Motor neuron (in vitro differentiated cells): ENCODE measurements at regions not wholly inside any gene's neighbourhood (a gene's known extent, or its start where the extent isn't known, plus 50 kb on each side); places are given as distances from the start of the nearest gene placed in this dataset.

Experiments used
- ATAC-seq, 8 experiments: fragments of 200-7000 bp; cut with Tn5 transposase; replicated peaks in 6 of 8; 2 replicates each; pipeline ENCODE4 v1.8.0; 2021; ENCODE audit warnings: mild to moderate bottlenecking in 8 of 8, moderate library complexity in 8 of 8
- H3K27ac ChIP-seq, 2 donors: fragments of 250-450 bp; sonication (Bioruptor Pico); 2 replicates each; pipeline ENCODE4 v1.9.0; 2021; ENCODE audit warnings: antibody characterized with exemption in 2 of 2, mild to moderate bottlenecking in 2 of 2, moderate library complexity in 1 of 2
- H3K4me1 ChIP-seq, 2 donors: fragments of 250-450 bp; sonication (Bioruptor Pico); replicated peaks in 1 of 2; 2 replicates each; pipeline ENCODE4 v1.6.1; 2021; ENCODE audit warnings: antibody characterized with exemption in 2 of 2, mild to moderate bottlenecking in 2 of 2, moderate library complexity in 1 of 2
- H3K4me3 ChIP-seq, 5 donors: fragments of 250-450 bp; sonication (Bioruptor Pico); 2 replicates each; pipeline ENCODE4 v1.9.0; 2021; ENCODE audit warnings: antibody characterized with exemption in 5 of 5, mild to moderate bottlenecking in 5 of 5, moderate library complexity in 4 of 5
- WGBS, 10 experiments: fragments of 450-650 bp; shearing (Covaris generic); methylation state at CpG; one replicate each; pipeline ENCODE4 v1.0.0; 2022; 5-methylcytosine and 5-hydroxymethylcytosine counted together
- in situ Hi-C, 9 experiments: fragments of 400-800 bp; cut with MboI; loops; one replicate each; pipeline ENCODE4 v1.15.0; 2021; ENCODE audit warnings: low sequenced_read_pairs in 9 of 9, low pct_unique_long_range_greater_than_20kb in 2 of 9; ENCODE audit not compliant: unreplicated experiment in 9 of 9

- Histone ChIP-seq H3K27ac (no peak overlapping the region), H3K4me3 (no peak overlapping the region), H3K4me1 (no peaks in the 10 kb centered on the region)
- no peak for ATAC-seq
- in situ Hi-C loops: no loop called here
- 0 to 88% (median 55%) methylated on average over 1 to 2 of the region's 2 CpGs; no CpG with 5 or more reads in 2 of the 10 experiments for WGBS, 10 experiments
Measured at GRCh38 chr5:129356846-129357245, 103.3 kb upstream of the ADAMTS19 start.

DNA sequence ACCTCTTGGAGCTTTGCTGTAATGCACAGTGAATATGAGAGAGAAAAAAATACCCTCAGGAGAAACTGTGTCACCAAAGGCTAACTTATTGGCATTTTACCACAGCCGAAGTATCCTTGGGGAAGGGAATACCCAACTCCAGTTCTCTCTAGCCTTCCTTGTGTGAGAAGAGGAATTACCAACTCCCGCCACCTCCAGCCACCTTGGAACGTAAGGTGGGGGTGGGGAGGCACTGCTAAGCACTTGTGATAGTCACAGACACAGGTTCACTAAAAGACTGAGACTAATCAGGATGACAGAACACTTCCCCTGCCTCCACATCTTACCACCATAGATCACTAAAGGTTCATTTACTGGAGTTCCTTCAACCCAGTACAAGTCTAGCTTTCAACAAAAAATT is 102.0 kb upstream of the ADAMTS19 start:
- 14 to 100% (median 60%) methylated on average over 1 to 2 of the region's 3 CpGs; no CpG with 5 or more reads in 5 of the 10 experiments for WGBS, 10 experiments
- no peak for ATAC-seq
- H3K4me1 ChIP-seq: no peaks in the 10 kb centered on the region
- H3K4me3 ChIP-seq: no peak overlapping the region
- H3K27ac ChIP-seq: no peak overlapping the region
- in situ Hi-C loops: no loop called here

- WGBS, 10 experiments: 0 to 100% (median 82%) methylated on average over 1 to 2 of the region's 2 CpGs
- Histone ChIP-seq H3K4me1 (no peaks in the 10 kb centered on the region), H3K4me3 (no peak overlapping the region), H3K27ac (no peak overlapping the region)
- no peak for ATAC-seq
- in situ Hi-C loops: no loop called here
Measured at GRCh38 chr5:129359450-129359849, 100.6 kb upstream of the ADAMTS19 start.

GRCh38 chr5:129361441-129362025 is 98.6 kb upstream of the ADAMTS19 start:
- ATAC-seq: peak in 1 of 8 experiments; percentile 20
- H3K4me1 ChIP-seq: no peaks in the 10 kb centered on the region
- in situ Hi-C loops: no loop called here
- WGBS, 10 experiments: 0 to 80% (median 20%) methylated on average over 1 of the region's 1 CpG; no CpG with 5 or more reads in 1 of the 10 experiments
- no peak overlapping the region for H3K27ac ChIP-seq
- no peak overlapping the region for H3K4me3 ChIP-seq

DNA sequence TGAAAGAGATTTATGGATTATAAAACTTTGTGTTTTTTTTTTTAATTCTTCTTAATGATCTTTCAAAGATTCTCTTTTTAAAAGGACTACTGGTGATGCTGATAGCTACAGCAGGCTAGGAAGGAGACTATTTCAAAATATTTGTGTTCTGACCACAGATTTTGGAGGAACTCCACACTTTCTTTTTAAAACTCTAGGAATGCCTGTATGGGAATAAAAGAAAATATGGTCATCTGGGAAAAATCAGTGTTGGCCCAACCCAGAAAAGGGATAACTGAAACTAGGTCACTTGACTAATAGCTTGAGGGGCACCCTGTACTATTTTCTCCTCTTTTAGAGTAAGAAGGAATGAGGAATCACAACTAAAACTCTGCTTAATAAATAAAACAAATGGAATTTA is 97.6 kb upstream of the ADAMTS19 start:
- in situ Hi-C loops: no loop called here
- Histone ChIP-seq H3K27ac (no peak overlapping the region), H3K4me3 (no peak overlapping the region), H3K4me1 (no peaks in the 10 kb centered on the region)
- ATAC-seq: no peak

- Histone ChIP-seq H3K4me1 (no peaks in the 10 kb centered on the region), H3K27ac (no peak overlapping the region), H3K4me3 (no peak overlapping the region)
- in situ Hi-C loops: no loop called here
- no peak for ATAC-seq
Measured at GRCh38 chr5:129363991-129364390, 96.1 kb upstream of the ADAMTS19 start.

DNA sequence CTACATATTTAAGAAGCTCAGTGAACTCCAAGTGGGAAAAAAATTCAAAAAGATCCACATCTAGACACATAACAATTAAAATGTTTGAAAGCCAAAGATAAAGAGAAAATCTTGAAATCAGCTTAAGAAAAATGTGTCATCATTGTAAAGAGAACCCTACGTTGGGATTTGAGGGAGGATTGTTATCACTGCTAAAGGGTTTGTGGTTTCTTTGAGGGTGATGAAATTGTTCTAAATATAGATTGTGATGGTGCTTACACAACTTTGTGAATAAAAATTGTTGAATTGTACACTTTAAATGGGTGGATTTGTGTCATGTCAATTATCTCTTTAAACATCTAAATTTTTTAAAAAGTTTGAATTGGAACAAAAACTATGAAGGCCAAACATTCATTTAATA is 92.2 kb upstream of the ADAMTS19 start:
- 0 to 100% (median 67%) methylated on average over 1 of the region's 1 CpG; no CpG with 5 or more reads in 1 of the 10 experiments for WGBS, 10 experiments
- in situ Hi-C loops: no loop called here
- peak in 2 of 8 experiments; percentile 25 to 47 for ATAC-seq
- Histone ChIP-seq H3K27ac (no peak overlapping the region), H3K4me1 (peaks cover 0 to 5% of the 10 kb centered on the region in 2 donors), H3K4me3 (no peak overlapping the region)

DNA sequence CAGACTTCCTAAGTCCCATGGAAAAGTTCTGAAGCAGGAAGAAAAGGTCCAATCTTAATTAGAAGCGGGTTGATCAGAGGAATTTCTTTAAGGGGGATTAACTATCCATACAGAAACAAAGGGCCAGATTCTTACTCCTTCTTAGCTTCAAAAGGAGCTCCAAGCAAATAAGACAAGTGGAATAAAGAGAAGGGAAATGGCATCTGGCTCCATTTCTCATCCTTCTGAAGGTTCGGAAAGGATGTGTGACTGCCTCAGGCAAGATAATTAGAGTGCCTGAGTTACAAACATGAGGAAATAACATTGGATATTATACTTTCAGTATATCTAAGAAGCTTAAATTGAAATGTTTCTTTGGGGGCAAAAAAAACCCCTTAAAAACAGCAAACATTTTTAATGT is 88.1 kb upstream of the ADAMTS19 start:
- H3K27ac ChIP-seq: no peak overlapping the region
- H3K4me1 ChIP-seq: peaks cover 0 to 5% of the 10 kb centered on the region in 2 donors
- 0 to 85% (median 71%) methylated on average over 1 to 2 of the region's 2 CpGs; no CpG with 5 or more reads in 4 of the 10 experiments for WGBS, 10 experiments
- in situ Hi-C loops: no loop called here
- ATAC-seq: no peak
- H3K4me3 ChIP-seq: no peak overlapping the region

DNA sequence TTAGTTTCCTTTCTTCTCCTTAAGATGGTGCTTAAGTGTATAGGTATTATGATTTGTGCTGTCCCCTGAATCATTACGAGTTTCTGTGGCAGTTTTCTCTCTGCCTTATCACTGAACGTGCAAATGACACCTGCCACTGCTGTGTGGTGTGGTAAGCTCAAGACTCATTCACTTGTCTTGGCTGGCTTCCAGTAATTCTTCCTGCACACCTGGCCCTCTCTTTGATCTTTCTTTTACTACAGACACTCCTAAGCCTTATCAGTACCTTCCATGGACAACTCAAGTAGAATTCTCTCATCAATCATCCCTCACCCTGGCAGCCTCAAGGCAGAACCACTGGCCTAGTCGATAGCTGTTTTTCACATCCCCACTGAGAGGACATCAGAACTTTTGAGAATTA is 82.6 kb upstream of the ADAMTS19 start:
- WGBS, 10 experiments: 0 to 64% (median 41%) methylated on average over 1 to 3 of the region's 3 CpGs; no CpG with 5 or more reads in 2 of the 10 experiments
- in situ Hi-C loops: no loop called here
- H3K27ac ChIP-seq: no peak overlapping the region
- ATAC-seq: no peak
- H3K4me1 ChIP-seq: no peaks in the 10 kb centered on the region
- no peak overlapping the region for H3K4me3 ChIP-seq

DNA sequence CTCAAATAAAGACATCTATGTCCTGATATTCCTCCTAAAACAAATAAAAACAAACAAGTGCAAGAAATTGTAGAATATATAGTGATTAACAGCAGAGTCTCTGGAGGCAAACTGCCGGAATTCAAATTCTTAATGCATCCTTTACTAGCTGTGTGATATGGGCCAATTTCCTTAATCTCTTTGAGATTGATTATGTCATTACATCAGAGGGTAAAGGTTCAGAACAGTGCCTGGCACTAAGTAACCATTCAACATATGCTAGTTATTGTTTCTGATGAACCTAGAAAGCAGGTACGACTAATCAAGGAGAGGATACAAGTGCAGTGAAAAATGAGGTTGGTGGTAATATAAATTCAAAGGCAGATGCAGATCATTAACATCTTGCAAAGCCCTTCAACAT is 81.1 kb upstream of the ADAMTS19 start:
- ATAC-seq: no peak
- in situ Hi-C loops: no loop called here
- Histone ChIP-seq H3K27ac (no peak overlapping the region), H3K4me1 (no peaks in the 10 kb centered on the region), H3K4me3 (no peak overlapping the region)
- 40 to 100% (median 90%) methylated on average over 1 to 2 of the region's 2 CpGs; no CpG with 5 or more reads in 2 of the 10 experiments for WGBS, 10 experiments

DNA sequence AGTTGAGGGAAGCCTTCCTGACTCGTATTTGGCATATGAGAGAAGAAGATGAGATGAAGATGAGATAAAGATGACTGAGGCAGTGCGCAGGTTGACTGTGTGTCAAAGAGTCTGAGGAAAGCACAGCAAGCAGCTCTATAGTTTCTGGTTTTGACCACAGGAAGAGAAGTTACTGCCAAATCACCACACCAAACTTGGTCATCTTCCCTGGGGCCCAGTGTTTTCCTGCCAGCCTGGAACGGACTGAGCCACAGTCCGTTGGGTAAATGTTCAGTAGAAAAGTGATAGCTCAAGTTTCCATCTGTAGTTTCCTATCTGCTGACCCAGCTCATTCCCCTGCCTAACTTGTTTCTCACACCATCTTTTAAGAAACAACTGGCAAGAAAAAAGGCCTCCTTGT is 80.7 kb upstream of the ADAMTS19 start:
- ATAC-seq: no peak
- H3K27ac ChIP-seq: no peak overlapping the region
- H3K4me1 ChIP-seq: no peaks in the 10 kb centered on the region
- WGBS, 10 experiments: 17 to 94% (median 84%) methylated on average over 2 to 4 of the region's 4 CpGs; no CpG with 5 or more reads in 1 of the 10 experiments
- in situ Hi-C loops: no loop called here
- no peak overlapping the region for H3K4me3 ChIP-seq

DNA sequence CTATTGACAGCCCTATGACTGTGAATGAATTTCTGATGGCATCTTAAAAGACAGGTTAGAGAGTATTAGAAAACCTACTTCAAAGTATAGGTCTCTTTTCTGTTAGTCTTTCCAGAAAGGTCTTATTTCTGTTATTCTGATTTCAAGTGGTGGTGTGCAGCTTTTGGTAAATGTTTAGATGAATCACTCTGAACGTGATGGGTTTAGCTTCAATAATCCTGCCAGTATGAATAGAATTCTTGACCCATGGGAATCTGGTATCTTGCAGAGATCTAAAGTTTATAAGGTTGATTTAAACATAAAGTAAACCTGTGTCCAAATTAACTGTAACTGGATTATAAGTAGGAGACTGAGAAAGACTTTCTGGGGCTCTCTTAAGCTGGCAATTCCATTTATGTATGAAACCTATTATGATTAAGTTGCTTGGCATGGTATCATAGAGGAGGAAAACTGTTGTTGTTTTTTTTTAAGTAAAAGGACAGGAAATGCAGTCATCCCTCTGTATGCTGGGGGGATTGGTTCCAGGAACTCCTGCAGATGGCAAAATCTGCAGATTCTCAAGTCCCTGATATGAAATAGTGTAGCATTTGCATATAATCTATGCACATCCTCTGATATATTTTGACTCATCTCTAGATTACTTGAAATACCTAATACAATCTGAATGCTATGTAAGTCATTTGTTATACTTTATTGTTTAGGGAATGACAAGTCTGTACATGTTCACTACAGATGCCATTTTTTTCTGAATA is 77.0 kb upstream of the ADAMTS19 start:
- no peak overlapping the region for H3K4me3 ChIP-seq
- ATAC-seq: peak in 2 of 8 experiments; percentile 76 to 83
- WGBS, 10 experiments: 11 to 100% (median 85%) methylated on average over 1 of the region's 1 CpG; no CpG with 5 or more reads in 1 of the 10 experiments
- H3K4me1 ChIP-seq: no peaks in the 10 kb centered on the region
- H3K27ac ChIP-seq: no peak overlapping the region
- in situ Hi-C loops: no loop called here

GRCh38 chr5:129384193-129384592 is 75.9 kb upstream of the ADAMTS19 start:
- 37 to 88% (median 68%) methylated on average over 2 to 4 of the region's 4 CpGs for WGBS, 10 experiments
- Histone ChIP-seq H3K4me3 (no peak overlapping the region), H3K27ac (no peak overlapping the region), H3K4me1 (no peaks in the 10 kb centered on the region)
- ATAC-seq: no peak
- in situ Hi-C loops: no loop called here

- WGBS, 10 experiments: 0 to 91% (median 41%) methylated on average over 1 of the region's 1 CpG; no CpG with 5 or more reads in 2 of the 10 experiments
- in situ Hi-C loops: no loop called here
- Histone ChIP-seq H3K27ac (no peak overlapping the region), H3K4me1 (no peaks in the 10 kb centered on the region), H3K4me3 (no peak overlapping the region)
- ATAC-seq: peak in 3 of 8 experiments; percentile 30 to 55 (median 50)
Measured at GRCh38 chr5:129384736-129385135, 75.4 kb upstream of the ADAMTS19 start.
